ENCODE measurements at regions not wholly inside any gene's neighbourhood (a gene's known extent, or its start where the extent isn't known, plus 50 kb on each side); places are given as distances from the start of the nearest gene placed in this dataset.

GRCh38 chr18:71682591-71682990, 861.6 kb downstream of the CBLN2 start:
- Histone ChIP-seq H3K27me3 (no peaks in the 10 kb centered on the region), H3K4me3 (no peak overlapping the region), H3K27ac (no peak overlapping the region), H3K4me1 (ENCODE audit: low read depth) (no peaks in the 10 kb centered on the region), H3K36me3 (no peaks in the 10 kb centered on the region), H3K9me3 (ENCODE audit: low read depth) (no peaks in the 10 kb centered on the region)
- TF ChIP-seq, protein P1, sequence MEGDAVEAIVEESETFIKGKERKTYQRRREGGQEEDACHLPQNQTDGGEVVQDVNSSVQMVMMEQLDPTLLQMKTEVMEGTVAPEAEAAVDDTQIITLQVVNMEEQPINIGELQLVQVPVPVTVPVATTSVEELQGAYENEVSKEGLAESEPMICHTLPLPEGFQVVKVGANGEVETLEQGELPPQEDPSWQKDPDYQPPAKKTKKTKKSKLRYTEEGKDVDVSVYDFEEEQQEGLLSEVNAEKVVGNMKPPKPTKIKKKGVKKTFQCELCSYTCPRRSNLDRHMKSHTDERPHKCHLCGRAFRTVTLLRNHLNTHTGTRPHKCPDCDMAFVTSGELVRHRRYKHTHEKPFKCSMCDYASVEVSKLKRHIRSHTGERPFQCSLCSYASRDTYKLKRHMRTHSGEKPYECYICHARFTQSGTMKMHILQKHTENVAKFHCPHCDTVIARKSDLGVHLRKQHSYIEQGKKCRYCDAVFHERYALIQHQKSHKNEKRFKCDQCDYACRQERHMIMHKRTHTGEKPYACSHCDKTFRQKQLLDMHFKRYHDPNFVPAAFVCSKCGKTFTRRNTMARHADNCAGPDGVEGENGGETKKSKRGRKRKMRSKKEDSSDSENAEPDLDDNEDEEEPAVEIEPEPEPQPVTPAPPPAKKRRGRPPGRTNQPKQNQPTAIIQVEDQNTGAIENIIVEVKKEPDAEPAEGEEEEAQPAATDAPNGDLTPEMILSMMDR (IDR thresholded peaks at IDR 0.05; ENCODE audit: low read depth, low read length), result no peak
- no peak for DNase-seq (ENCODE audit: low read depth in 1 of 2, low spot score in 1 of 2)

GRCh38 chr18:71678144-71678543, 866.0 kb downstream of the CBLN2 start:
- H3K27me3 ChIP-seq, result no peaks in the 10 kb centered on the region
- no peak overlapping the region for H3K4me3 ChIP-seq
- H3K9me3 ChIP-seq (ENCODE audit: low read depth), result no peaks in the 10 kb centered on the region
- TF ChIP-seq, protein P1 (IDR thresholded peaks at IDR 0.05; ENCODE audit: low read depth, low read length), result no peak
- H3K36me3 ChIP-seq, result no peaks in the 10 kb centered on the region
- H3K4me1 ChIP-seq (ENCODE audit: low read depth), result no peaks in the 10 kb centered on the region
- no peak for DNase-seq (ENCODE audit: low read depth in 1 of 2, low spot score in 1 of 2)
- H3K27ac ChIP-seq, result no peak overlapping the region

- no peaks in the 10 kb centered on the region for H3K4me1 ChIP-seq (ENCODE audit: low read depth)
- TF ChIP-seq, protein P1 (IDR thresholded peaks at IDR 0.05; ENCODE audit: low read depth, low read length), result no peak
- no peak for DNase-seq (ENCODE audit: low read depth in 1 of 2, low spot score in 1 of 2)
- H3K36me3 ChIP-seq, result no peaks in the 10 kb centered on the region
- H3K4me3 ChIP-seq, result no peak overlapping the region
- H3K9me3 ChIP-seq (ENCODE audit: low read depth), result no peaks in the 10 kb centered on the region
- no peak overlapping the region for H3K27ac ChIP-seq
- no peaks in the 10 kb centered on the region for H3K27me3 ChIP-seq
Observed at GRCh38 chr18:71673954-71674353, 870.2 kb downstream of the CBLN2 start.

- TF ChIP-seq, protein P1 (IDR thresholded peaks at IDR 0.05; ENCODE audit: low read depth, low read length), result no peak
- no peaks in the 10 kb centered on the region for H3K9me3 ChIP-seq (ENCODE audit: low read depth)
- no peaks in the 10 kb centered on the region for H3K36me3 ChIP-seq
- H3K27ac ChIP-seq, result no peak overlapping the region
- H3K4me3 ChIP-seq, result no peak overlapping the region
- H3K27me3 ChIP-seq, result no peaks in the 10 kb centered on the region
- H3K4me1 ChIP-seq (ENCODE audit: low read depth), result no peaks in the 10 kb centered on the region
- DNase-seq (ENCODE audit: low read depth in 1 of 2, low spot score in 1 of 2), result no peak
Observed at GRCh38 chr18:71673498-71673897, 870.6 kb downstream of the CBLN2 start.

- Histone ChIP-seq H3K4me3 (no peak overlapping the region), H3K27ac (no peak overlapping the region), H3K9me3 (ENCODE audit: low read depth) (no peaks in the 10 kb centered on the region), H3K4me1 (ENCODE audit: low read depth) (no peaks in the 10 kb centered on the region), H3K27me3 (no peaks in the 10 kb centered on the region), H3K36me3 (no peaks in the 10 kb centered on the region)
- TF ChIP-seq, protein P1 (IDR thresholded peaks at IDR 0.05; ENCODE audit: low read depth, low read length), result no peak
- DNase-seq (ENCODE audit: low read depth in 1 of 2, low spot score in 1 of 2), result no peak
Observed at GRCh38 chr18:71666481-71666880, 877.7 kb downstream of the CBLN2 start.

DNA sequence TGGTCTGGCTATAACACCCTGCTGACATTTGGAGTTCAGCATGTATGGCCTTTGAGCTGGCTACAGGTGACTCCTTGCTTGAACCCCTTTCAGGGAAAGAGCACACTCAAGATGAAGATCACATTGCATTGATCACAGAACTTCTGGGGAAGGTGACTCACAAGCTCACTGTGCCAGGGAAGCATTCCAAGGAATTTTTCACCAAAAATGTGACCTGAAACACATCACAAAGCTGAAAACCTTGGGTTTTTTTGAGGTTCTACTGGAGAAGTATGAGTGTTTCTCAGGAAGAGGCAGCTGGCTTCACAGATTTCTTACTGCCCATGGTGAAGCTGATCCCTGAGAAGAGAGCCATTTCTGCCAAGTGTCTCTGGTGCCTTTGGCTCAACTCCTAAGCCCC, 879.0 kb downstream of the CBLN2 start:
- Histone ChIP-seq H3K9me3 (ENCODE audit: low read depth) (no peaks in the 10 kb centered on the region), H3K4me1 (ENCODE audit: low read depth) (no peaks in the 10 kb centered on the region), H3K27ac (no peak overlapping the region), H3K36me3 (no peaks in the 10 kb centered on the region), H3K27me3 (no peaks in the 10 kb centered on the region), H3K4me3 (no peak overlapping the region)
- TF ChIP-seq, protein P1 (IDR thresholded peaks at IDR 0.05; ENCODE audit: low read depth, low read length), result no peak
- no peak for DNase-seq (ENCODE audit: low read depth in 1 of 2, low spot score in 1 of 2)

All from cardiac muscle cell (in vitro differentiated cells and primary cell).